Lung (tissue), 11 donors: ENCODE measurements at regions not wholly inside any gene's neighbourhood (a gene's known extent, or its start where the extent isn't known, plus 50 kb on each side); places are given as distances from the start of the nearest gene placed in this dataset.

Experiments
- ATAC-seq: fragments of 200-7000 bp; cut with Tn5 transposase; one replicate; pipeline ENCODE4 v1.9.1; 2020; ENCODE audit warnings: moderate number of reproducible peaks; ENCODE audit not compliant: insufficient read depth, low FRiP score
- DNase-seq, 3 donors: peaks; one replicate each; pipeline ENCODE4 v3.0.0-alpha.2; 2013 to 2017
- H3K27ac ChIP-seq, 2 donors: one replicate each; pipeline ENCODE4 v1.5.1; 2013; ENCODE audit warnings: mild to moderate bottlenecking in 2 of 2, moderate library complexity in 2 of 2, control low read depth in 1 of 2, inconsistent platforms in 1 of 2, low read depth in 1 of 2, low read length in 1 of 2
- H3K27me3 ChIP-seq, 3 donors: one replicate each; pipeline ENCODE4 v1.5.1; 2013; ENCODE audit warnings: low read length in 2 of 3; ENCODE audit not compliant: control insufficient read depth in 3 of 3, insufficient read depth in 3 of 3
- H3K36me3 ChIP-seq, 4 donors: one replicate each; pipeline ENCODE4 v1.5.1; 2013; ENCODE audit warnings: low read length in 4 of 4, mild to moderate bottlenecking in 1 of 4, moderate library complexity in 1 of 4; ENCODE audit not compliant: control insufficient read depth in 4 of 4, insufficient read depth in 4 of 4
- H3K4me1 ChIP-seq, 5 donors: one replicate each; pipeline ENCODE4 v1.5.1; 2013; ENCODE audit warnings: low read length in 5 of 5, mild to moderate bottlenecking in 2 of 5, moderate library complexity in 1 of 5; ENCODE audit not compliant: control insufficient read depth in 5 of 5, insufficient read depth in 5 of 5
- H3K4me3 ChIP-seq: one replicate; pipeline ENCODE4 v1.5.1; 2013; ENCODE audit warnings: mild to moderate bottlenecking, control low read depth, moderate library complexity
- H3K9ac ChIP-seq, 2 donors: one replicate each; pipeline ENCODE4 v1.5.1; 2013; ENCODE audit warnings: low read length in 2 of 2, control low read depth in 1 of 2; ENCODE audit not compliant: insufficient read depth in 1 of 2
- H3K9me3 ChIP-seq, 4 donors: one replicate each; pipeline ENCODE4 v1.5.1; 2013; ENCODE audit warnings: low read length in 3 of 4, mild to moderate bottlenecking in 1 of 4, moderate library complexity in 1 of 4; ENCODE audit not compliant: control insufficient read depth in 4 of 4, insufficient read depth in 3 of 4
- CTCF ChIP-seq: IDR thresholded peaks from 2 replicates; pipeline ENCODE4 v1.5.1; 2012; ENCODE audit warnings: mild to moderate bottlenecking; ENCODE audit errors: control extremely low read depth, extremely low read depth
- WGBS, 2 donors: extraction: QIAGEN DNeasy Blood & Tissue Kit; methylation state at CpG; one replicate each; pipeline ENCODE4 v1.1.7; 2013; 5-methylcytosine and 5-hydroxymethylcytosine counted together
- donor health status: control.
- donor health status: control.
- donor health status: Bipolar disorder and iron deficiency.
- donor health status: healthy.
- donor health status: DM: yes; HTN: yes; CAD: no.

DNA sequence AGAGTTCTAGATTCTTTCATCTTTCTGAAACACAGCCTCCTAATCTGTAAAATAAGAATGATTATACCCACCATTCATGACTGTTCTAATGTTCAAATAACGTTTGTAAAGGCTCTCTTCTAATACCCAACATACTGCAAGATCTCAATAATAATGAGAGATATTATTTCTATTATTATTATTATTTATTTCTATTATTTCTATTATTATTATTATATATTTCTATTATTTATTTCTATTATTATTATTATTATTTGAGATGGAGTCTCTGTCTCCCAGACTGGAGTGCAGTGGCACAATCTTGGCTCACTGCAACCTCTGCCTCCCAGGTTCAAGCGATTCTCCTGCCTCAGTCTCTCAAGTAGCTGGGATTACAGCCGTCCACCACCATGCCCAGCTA, 395.5 kb downstream of the EFNB2 start:
- Histone ChIP-seq H3K27ac (no peak overlapping the region), H3K4me1 (peaks cover 0 to 14% (median 0%) of the 10 kb centered on the region in 5 donors), H3K9me3 (no peaks in the 10 kb centered on the region), H3K9ac (no peak overlapping the region), H3K36me3 (no peaks in the 10 kb centered on the region), H3K4me3 (no peak overlapping the region), H3K27me3 (no peaks in the 10 kb centered on the region)
- no peak for TF ChIP-seq CTCF
- 89 to 92% methylated on average over 3 of the region's 3 CpGs for WGBS, 2 donors
- ATAC-seq (no peak), DNase-seq (no peak)

- no peaks in the 10 kb centered on the region for H3K27me3 ChIP-seq
- no peak overlapping the region for H3K9ac ChIP-seq
- H3K27ac ChIP-seq, result no peak overlapping the region
- ATAC-seq, result no peak
- no peaks in the 10 kb centered on the region for H3K9me3 ChIP-seq
- H3K4me1 ChIP-seq, result peaks cover 0 to 11% (median 0%) of the 10 kb centered on the region in 5 donors
- H3K4me3 ChIP-seq, result no peak overlapping the region
- 74 to 82% methylated on average over 4 of the region's 4 CpGs for WGBS, 2 donors
- H3K36me3 ChIP-seq, result no peaks in the 10 kb centered on the region
- TF ChIP-seq CTCF, result no peak
- DNase-seq, result no peak
These were observed 396.1 kb downstream of the EFNB2 start for GRCh38 chr13:106139377-106139776.

DNA sequence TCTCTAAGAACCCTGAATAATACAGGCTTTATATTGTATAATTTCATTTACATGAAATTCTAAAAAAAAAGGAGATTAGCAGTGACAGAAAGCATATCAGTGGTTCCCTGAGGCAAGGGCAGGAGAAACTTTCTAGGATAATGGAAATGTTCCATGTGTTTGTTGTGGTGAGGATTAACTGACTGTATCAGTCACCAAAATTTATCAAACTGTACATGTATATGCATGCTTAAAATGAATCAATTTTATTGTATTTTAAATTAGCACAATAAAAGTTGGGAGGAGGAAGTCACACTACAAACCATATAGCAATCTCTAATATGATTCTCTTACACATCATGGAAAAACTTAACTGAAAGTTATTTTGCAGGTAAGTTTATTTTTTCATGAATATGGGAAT, 396.8 kb downstream of the EFNB2 start:
- peaks cover 0 to 5% (median 0%) of the 10 kb centered on the region in 5 donors for H3K4me1 ChIP-seq
- no peaks in the 10 kb centered on the region for H3K36me3 ChIP-seq
- H3K9ac ChIP-seq, result no peak overlapping the region
- no peaks in the 10 kb centered on the region for H3K9me3 ChIP-seq
- no peak for TF ChIP-seq CTCF
- H3K4me3 ChIP-seq, result no peak overlapping the region
- no peaks in the 10 kb centered on the region for H3K27me3 ChIP-seq
- DNase-seq, result no peak
- ATAC-seq, result no peak
- no peak overlapping the region for H3K27ac ChIP-seq

DNA sequence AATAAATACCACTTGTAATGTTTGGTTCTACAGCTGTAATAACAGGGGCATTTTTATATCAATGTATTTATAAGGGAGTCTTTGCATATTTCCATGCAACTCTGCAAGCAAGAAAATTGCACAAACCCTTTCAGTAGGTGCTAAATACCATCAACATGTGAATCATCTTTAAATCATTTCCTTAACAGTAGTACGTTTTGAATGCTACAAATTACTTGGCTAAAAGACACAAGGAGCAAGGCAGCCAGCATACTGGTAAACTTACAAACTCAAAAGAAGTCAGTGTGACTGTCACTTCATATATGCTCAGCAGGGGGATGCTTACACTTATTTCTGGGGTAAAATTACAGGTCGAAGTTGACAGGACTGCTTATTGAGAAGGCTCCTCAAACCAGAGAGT, 402.4 kb downstream of the EFNB2 start:
- DNase-seq (no peak), ATAC-seq (no peak)
- no peak for TF ChIP-seq CTCF
- H3K9me3 ChIP-seq, result peaks cover 0 to 4% (median 0%) of the 10 kb centered on the region in 4 donors
- no peak overlapping the region for H3K4me3 ChIP-seq
- no peaks in the 10 kb centered on the region for H3K4me1 ChIP-seq
- no peak overlapping the region for H3K9ac ChIP-seq
- 62 to 68% methylated on average over 2 of the region's 2 CpGs for WGBS, 2 donors
- no peaks in the 10 kb centered on the region for H3K36me3 ChIP-seq
- no peak overlapping the region for H3K27ac ChIP-seq
- H3K27me3 ChIP-seq, result no peaks in the 10 kb centered on the region
